ENCODE measurements at regions not wholly inside any gene's neighbourhood (a gene's known extent, or its start where the extent isn't known, plus 50 kb on each side); places are given as distances from the start of the nearest gene placed in this dataset.

DNA sequence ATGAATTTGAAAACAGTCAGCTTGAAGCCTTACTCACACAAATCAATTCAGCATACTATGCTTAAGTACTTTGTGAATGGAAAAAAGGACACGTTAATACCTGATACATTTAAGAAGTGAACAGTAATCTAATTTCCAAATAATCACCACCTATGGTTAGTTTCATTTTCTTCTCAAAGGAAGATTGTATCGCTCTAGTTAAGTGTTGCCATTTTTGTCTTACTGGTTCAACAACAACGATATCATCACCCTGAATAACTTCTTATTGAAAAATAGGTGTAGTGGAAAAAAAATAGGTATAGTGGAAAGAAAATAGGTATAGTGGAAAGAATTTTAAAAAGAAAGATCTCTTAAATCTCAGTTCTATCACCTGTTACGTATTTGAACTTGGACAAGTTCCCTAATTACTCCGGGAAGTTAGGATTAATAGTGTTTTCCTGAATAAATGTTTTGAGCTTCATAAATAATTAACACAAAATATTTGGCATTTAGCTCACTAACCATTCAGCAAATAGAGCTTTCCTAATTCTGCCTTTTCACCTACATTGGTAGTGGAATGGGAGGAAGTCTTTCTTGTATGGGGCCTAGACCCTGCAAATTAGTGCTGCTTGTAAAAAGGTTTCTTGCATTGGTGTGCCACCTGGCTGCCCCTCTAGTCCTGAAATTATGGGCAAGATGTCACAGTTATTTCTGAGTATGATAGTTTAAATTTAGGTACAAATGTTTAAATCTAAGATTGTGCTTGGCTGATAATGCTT, 502.6 kb upstream of the NMUR2 start:
- Histone ChIP-seq H3K27me3 (ENCODE audit: control insufficient read depth in 1 of 2, insufficient read depth in 2 of 2, low read length in 2 of 2) (no peaks in the 10 kb centered on the region), H3K79me2 (ENCODE audit: insufficient read depth, low read length) (no peaks in the 10 kb centered on the region), H3K36me3 (replicated peaks in 1 of 2; ENCODE audit: control insufficient read depth in 1 of 2, insufficient read depth in 2 of 2, low read length in 2 of 2) (no peaks in the 10 kb centered on the region), H3K4me2 (ENCODE audit: low read depth, low read length) (no peak overlapping the region), H3K4me1 (ENCODE audit: insufficient read depth, low read length) (no peaks in the 10 kb centered on the region), H4K20me1 (ENCODE audit: insufficient read depth, low read length) (no peaks in the 10 kb centered on the region), H3K9me3 (ENCODE audit: low read length) (peaks cover 80% of the 10 kb centered on the region), H3K9ac (ENCODE audit: insufficient read depth, low read depth, low read length) (no peak overlapping the region), H3K4me3 (replicated peaks in 1 of 3; ENCODE audit: insufficient read depth in 1 of 3, low read depth in 2 of 3, low read length in 3 of 3) (no peak overlapping the region), H2AFZ (ENCODE audit: low read length) (no peak overlapping the region), H3K27ac (ENCODE audit: extremely low read length, insufficient read depth, low read length) (no peak overlapping the region)
- DNase-seq (ENCODE audit: low spot score) (no peak), ATAC-seq (no peak), FAIRE-seq (no peak)
- no TSS peak for BruUV-seq (replicated peaks)
- TF ChIP-seq, protein P1, sequence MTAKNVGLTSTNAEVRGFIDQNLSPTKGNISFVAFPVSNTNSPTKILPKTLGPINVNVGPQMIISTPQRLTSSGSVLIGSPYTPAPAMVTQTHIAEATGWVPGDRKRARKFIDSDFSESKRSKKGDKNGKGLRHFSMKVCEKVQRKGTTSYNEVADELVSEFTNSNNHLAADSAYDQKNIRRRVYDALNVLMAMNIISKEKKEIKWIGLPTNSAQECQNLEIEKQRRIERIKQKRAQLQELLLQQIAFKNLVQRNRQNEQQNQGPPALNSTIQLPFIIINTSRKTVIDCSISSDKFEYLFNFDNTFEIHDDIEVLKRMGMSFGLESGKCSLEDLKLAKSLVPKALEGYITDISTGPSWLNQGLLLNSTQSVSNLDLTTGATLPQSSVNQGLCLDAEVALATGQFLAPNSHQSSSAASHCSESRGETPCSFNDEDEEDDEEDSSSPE (CRISPR knock-in tag; IDR thresholded peaks at IDR 0.05), result no peak
- TF ChIP-seq RFX1 (IDR thresholded peaks at IDR 0.05), result no peak
- TF ChIP-seq, protein P2, sequence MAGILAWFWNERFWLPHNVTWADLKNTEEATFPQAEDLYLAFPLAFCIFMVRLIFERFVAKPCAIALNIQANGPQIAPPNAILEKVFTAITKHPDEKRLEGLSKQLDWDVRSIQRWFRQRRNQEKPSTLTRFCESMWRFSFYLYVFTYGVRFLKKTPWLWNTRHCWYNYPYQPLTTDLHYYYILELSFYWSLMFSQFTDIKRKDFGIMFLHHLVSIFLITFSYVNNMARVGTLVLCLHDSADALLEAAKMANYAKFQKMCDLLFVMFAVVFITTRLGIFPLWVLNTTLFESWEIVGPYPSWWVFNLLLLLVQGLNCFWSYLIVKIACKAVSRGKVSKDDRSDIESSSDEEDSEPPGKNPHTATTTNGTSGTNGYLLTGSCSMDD (CRISPR knock-in tag; IDR thresholded peaks at IDR 0.05), result no peak
- 18% methylated on average over 5 of the region's 5 CpGs for WGBS (ENCODE audit: low lambda C conversion rate)
- in situ Hi-C loops (cut with HindIII; ENCODE audit: extremely low pct_ligation_motif_present, low pct_unique_long_range_greater_than_20kb) (no loop called here), intact Hi-C loops (cut with micrococcal nuclease; ENCODE audit: unreplicated experiment) (no loop called here)
- ChIA-PET POLR2A (no interaction called here), CTCF (ENCODE audit: low intra/inter-chr PET ratio, low total read pairs) (no interaction called here)

DNA sequence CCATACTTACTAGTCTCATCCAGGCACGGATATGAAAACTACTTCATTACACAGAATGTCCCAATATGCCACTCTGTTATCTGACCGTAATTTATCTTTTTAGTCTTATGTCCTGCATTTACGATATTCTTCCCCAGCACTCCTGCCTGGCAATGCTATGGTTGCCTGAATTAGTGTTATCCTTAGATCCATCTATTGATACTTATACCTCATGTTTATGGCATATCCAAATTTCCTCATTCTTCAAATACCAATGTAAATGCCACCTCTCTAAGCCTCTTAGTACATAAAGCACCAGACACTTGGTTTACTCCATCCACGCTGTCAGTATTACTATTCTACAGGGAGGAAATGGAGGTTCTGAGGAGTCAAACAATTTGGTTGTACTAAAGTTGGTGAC, 507.8 kb upstream of the NMUR2 start:
- Histone ChIP-seq H3K4me1 (ENCODE audit: insufficient read depth, low read length) (no peaks in the 10 kb centered on the region), H3K79me2 (ENCODE audit: insufficient read depth, low read length) (no peaks in the 10 kb centered on the region), H3K4me3 (replicated peaks in 1 of 3; ENCODE audit: insufficient read depth in 1 of 3, low read depth in 2 of 3, low read length in 3 of 3) (no peak overlapping the region), H3K27me3 (ENCODE audit: control insufficient read depth in 1 of 2, insufficient read depth in 2 of 2, low read length in 2 of 2) (no peaks in the 10 kb centered on the region), H3K9ac (ENCODE audit: insufficient read depth, low read depth, low read length) (no peak overlapping the region), H3K4me2 (ENCODE audit: low read depth, low read length) (no peak overlapping the region), H4K20me1 (ENCODE audit: insufficient read depth, low read length) (no peaks in the 10 kb centered on the region), H2AFZ (ENCODE audit: low read length) (no peak overlapping the region), H3K9me3 (ENCODE audit: low read length) (peaks cover 49% of the 10 kb centered on the region), H3K27ac (ENCODE audit: extremely low read length, insufficient read depth, low read length) (no peak overlapping the region), H3K36me3 (replicated peaks in 1 of 2; ENCODE audit: control insufficient read depth in 1 of 2, insufficient read depth in 2 of 2, low read length in 2 of 2) (no peaks in the 10 kb centered on the region)
- FAIRE-seq (no peak), ATAC-seq (no peak), DNase-seq (ENCODE audit: low spot score) (no peak)
- 16% methylated on average over 4 of the region's 4 CpGs for WGBS (ENCODE audit: low lambda C conversion rate)
- in situ Hi-C loops (cut with HindIII; ENCODE audit: extremely low pct_ligation_motif_present, low pct_unique_long_range_greater_than_20kb) (no loop called here), intact Hi-C loops (cut with micrococcal nuclease; ENCODE audit: unreplicated experiment) (no loop called here)
- ChIA-PET CTCF (ENCODE audit: low intra/inter-chr PET ratio, low total read pairs) (no interaction called here), POLR2A (no interaction called here)
- no TSS peak for BruUV-seq (replicated peaks)
- TF ChIP-seq GATAD2A (CRISPR knock-in tag; IDR thresholded peaks at IDR 0.05) (no peak), SIN3B (IDR thresholded peaks at IDR 0.05; ENCODE audit: low read length) (no peak), CHD2 (IDR thresholded peaks at IDR 0.05; ENCODE audit: low read depth, low read length) (no peak), FOXC1 (CRISPR knock-in tag; IDR thresholded peaks at IDR 0.05; ENCODE audit: borderline replicate concordance) (no peak), KDM5A (IDR thresholded peaks at IDR 0.05; ENCODE audit: borderline replicate concordance, low read length) (no peak), ZBTB26 (CRISPR knock-in tag; IDR thresholded peaks at IDR 0.05; ENCODE audit: borderline replicate concordance) (no peak), RFXAP (CRISPR knock-in tag; IDR thresholded peaks at IDR 0.05; ENCODE audit: borderline replicate concordance) (no peak), SRF (IDR thresholded peaks at IDR 0.05; ENCODE audit: low read depth, low read length) (no peak)
- TF ChIP-seq, protein P3, sequence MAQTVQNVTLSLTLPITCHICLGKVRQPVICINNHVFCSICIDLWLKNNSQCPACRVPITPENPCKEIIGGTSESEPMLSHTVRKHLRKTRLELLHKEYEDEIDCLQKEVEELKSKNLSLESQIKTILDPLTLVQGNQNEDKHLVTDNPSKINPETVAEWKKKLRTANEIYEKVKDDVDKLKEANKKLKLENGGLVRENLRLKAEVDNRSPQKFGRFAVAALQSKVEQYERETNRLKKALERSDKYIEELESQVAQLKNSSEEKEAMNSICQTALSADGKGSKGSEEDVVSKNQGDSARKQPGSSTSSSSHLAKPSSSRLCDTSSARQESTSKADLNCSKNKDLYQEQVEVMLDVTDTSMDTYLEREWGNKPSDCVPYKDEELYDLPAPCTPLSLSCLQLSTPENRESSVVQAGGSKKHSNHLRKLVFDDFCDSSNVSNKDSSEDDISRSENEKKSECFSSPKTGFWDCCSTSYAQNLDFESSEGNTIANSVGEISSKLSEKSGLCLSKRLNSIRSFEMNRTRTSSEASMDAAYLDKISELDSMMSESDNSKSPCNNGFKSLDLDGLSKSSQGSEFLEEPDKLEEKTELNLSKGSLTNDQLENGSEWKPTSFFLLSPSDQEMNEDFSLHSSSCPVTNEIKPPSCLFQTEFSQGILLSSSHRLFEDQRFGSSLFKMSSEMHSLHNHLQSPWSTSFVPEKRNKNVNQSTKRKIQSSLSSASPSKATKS (CRISPR knock-in tag; IDR thresholded peaks at IDR 0.05), result no peak
